Adrenal gland (tissue), 9 donors: ENCODE measurements at regions not wholly inside any gene's neighbourhood (a gene's known extent, or its start where the extent isn't known, plus 50 kb on each side); places are given as distances from the start of the nearest gene placed in this dataset.
"Not testable (repeated sequence)": the region's sequence is repeated elsewhere in the genome, so short reads cannot be mapped to it uniquely, and the experiment has no call there.

Experiments used
- DNase-seq, 7 donors: peaks; one replicate each; pipeline ENCODE4 v3.0.0-alpha.2; 2019 to 2020
- H3K27ac ChIP-seq, 5 donors: fragments of 200-600 bp; sonication (generic) in 4 of 5; 1 replicate in 3 of 5; 2 replicates in 2 of 5; pipeline versions ENCODE4 v1.5.1 to v1.8.0; 2016 to 2020; ENCODE audit warnings: mild to moderate bottlenecking in 1 of 5
- H3K27me3 ChIP-seq: fragments of 200-600 bp; 2 replicates; pipeline ENCODE4 v1.8.0; 2021
- H3K36me3 ChIP-seq, 2 donors: fragments of 200-600 bp; replicated peaks in 1 of 2; 1 replicate in 1 of 2; 2 replicates in 1 of 2; pipeline versions ENCODE4 v1.5.1 to v1.8.0; 2018 to 2022
- H3K4me1 ChIP-seq, 2 donors: fragments of 200-600 bp; replicated peaks in 1 of 2; 1 replicate in 1 of 2; 2 replicates in 1 of 2; pipeline versions ENCODE4 v1.5.1 to v1.8.0; 2018 to 2021
- H3K4me3 ChIP-seq, 4 donors: fragments of 200-600 bp; sonication (generic) in 3 of 4; one replicate each; pipeline ENCODE4 v1.5.1; 2016 to 2018
- H3K9me3 ChIP-seq, 3 donors: fragments of 200-600 bp; sonication (generic) in 1 of 3; replicated peaks in 1 of 3; 1 replicate in 2 of 3; 2 replicates in 1 of 3; pipeline versions ENCODE4 v1.5.1 to v1.8.0; 2016 to 2021
- CTCF ChIP-seq, 6 experiments: fragments of 450-650 bp in 4 of 6; fragments of 200-600 bp in 2 of 6; sonication (generic) in 1 of 6; IDR thresholded peaks; 1 replicate in 5 of 6; 2 replicates in 1 of 6; pipeline versions ENCODE4 v1.5.1 to v1.8.0; 2016 to 2021; ENCODE audit warnings: antibody characterized with exemption in 6 of 6, mild to moderate bottlenecking in 2 of 6, moderate library complexity in 1 of 6
- POLR2A ChIP-seq, 2 donors: fragments of 450-650 bp; IDR thresholded peaks; one replicate each; pipeline ENCODE4 v1.6.1; 2017; ENCODE audit warnings: antibody characterized with exemption in 2 of 2, mild to moderate bottlenecking in 2 of 2, moderate library complexity in 1 of 2
- WGBS, 4 donors: extraction: QIAGEN DNeasy Blood & Tissue Kit in 2 of 4; methylation state at CpG; one replicate each; pipeline versions ENCODE4 v1.1.5 to v1.1.7; 2013 to 2017; 5-methylcytosine and 5-hydroxymethylcytosine counted together
- intact Hi-C, 2 donors: fragments of 100-400 bp; cut with DNase I; formaldehyde crosslinking; loops; one replicate each; pipeline versions ENCODE4 v1.14.1 to v1.15.0; 2022 to 2023
- donor health status: healthy with polysubstance abuse.
- donor health status: Bipolar disorder and iron deficiency.
- donor health status: DM: yes; HTN: yes; CAD: no.
- donor health status: DM: no; HTN: no; CAD: no.
- donor health status: DM: no; HTN: no; CAD: no.

- DNase-seq: no peak
- Histone ChIP-seq H3K36me3 (no peaks in the 10 kb centered on the region), H3K27ac (no peak overlapping the region), H3K4me1 (no peaks in the 10 kb centered on the region), H3K4me3 (no peak overlapping the region), H3K9me3 (no peaks in the 10 kb centered on the region), H3K27me3 (peaks cover 4% of the 10 kb centered on the region)
- TF ChIP-seq CTCF (IDR thresholded peaks at IDR 0.05): no peak
- TF ChIP-seq POLR2A (IDR thresholded peaks at IDR 0.05): no peak
- 33 to 57% (median 39%) methylated on average over 2 of the region's 2 CpGs; no CpG with 5 or more reads in 1 of the 4 donors for WGBS, 4 donors
- intact Hi-C loops: no loop called here
Measured at GRCh38 chrX:129091097-129091496, 432.2 kb downstream of the SMARCA1 start.

DNA sequence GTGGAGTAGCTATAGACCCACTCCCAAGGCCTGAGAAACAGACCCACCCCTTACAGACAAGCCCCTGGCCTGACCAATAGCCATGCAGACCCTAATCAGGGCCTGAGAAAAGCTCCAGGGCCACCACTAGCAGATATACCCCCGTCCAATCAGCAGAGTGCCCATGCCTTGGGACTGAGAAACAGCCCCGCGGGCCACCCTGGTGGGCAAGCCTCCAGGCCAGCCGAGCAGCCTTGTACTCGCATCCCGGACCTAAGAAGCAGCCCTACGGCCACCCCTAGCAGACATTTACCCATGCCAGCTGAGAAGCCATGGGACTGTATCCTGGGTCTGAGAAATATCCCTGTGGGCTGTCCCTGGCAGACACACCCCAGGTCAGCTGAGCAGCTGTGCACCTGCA lies 436.5 kb downstream of the SMARCA1 start:
- TF ChIP-seq CTCF (IDR thresholded peaks at IDR 0.05) (no peak), POLR2A (IDR thresholded peaks at IDR 0.05) (no peak)
- H3K4me3 ChIP-seq: no peak overlapping the region
- H3K27ac ChIP-seq: no peak overlapping the region
- intact Hi-C loops: no loop called here
- H3K36me3 ChIP-seq: no peaks in the 10 kb centered on the region
- H3K27me3 ChIP-seq: peaks cover 4% of the 10 kb centered on the region
- no peak for DNase-seq
- no peaks in the 10 kb centered on the region for H3K9me3 ChIP-seq
- no peaks in the 10 kb centered on the region for H3K4me1 ChIP-seq
- 67 to 100% (median 88%) methylated on average over 1 to 7 of the region's 7 CpGs for WGBS, 4 donors

GRCh38 chrX:129084291-129084690 lies 439.0 kb downstream of the SMARCA1 start:
- H3K4me1 ChIP-seq, H3K27me3 ChIP-seq, DNase-seq, H3K4me3 ChIP-seq, H3K36me3 ChIP-seq, H3K27ac ChIP-seq, H3K9me3 ChIP-seq, intact Hi-C loops: not testable (repeated sequence)
- WGBS, 4 donors: 82 to 92% (median 90%) methylated on average over 3 of the region's 3 CpGs

DNA sequence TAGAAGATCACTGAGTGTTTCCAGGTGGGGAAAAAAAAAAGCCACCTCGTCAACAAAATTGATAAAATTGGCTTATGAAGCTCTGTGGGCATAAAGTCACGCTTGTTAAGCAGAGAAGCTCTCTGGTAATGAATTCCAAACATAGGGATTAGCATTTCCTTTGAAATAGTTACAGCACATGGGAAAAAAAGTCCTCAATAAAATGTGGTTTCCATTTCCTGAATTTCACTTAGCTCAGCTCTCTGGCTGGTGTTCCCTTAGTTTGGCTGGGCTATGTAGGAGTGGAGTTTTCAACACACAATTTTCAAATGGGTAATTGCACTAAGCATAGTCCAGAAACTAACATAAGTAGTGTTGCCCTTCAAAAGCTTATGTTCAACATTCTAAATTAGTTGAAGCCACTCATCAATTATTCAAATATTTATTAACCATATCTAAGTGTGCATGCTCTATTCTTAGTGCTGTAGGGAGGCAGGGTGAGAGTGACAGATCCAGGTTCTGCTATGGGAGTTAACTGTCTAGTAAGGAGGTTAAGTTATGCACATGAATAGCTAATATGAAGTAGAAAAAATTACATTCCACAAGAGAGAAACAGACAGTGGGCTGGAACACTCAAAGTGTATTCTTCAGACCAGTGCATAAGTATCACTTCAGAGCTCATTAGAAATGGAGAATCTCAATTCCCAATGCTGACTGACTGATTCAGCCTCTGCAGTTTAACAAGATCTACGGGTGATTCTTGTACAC lies 445.7 kb downstream of the SMARCA1 start:
- Histone ChIP-seq H3K9me3 (peaks cover 0 to 4% (median 0%) of the 10 kb centered on the region in 3 donors), H3K36me3 (no peaks in the 10 kb centered on the region), H3K4me3 (no peak overlapping the region), H3K27me3 (no peaks in the 10 kb centered on the region), H3K4me1 (no peaks in the 10 kb centered on the region), H3K27ac (no peak overlapping the region)
- intact Hi-C loops: no loop called here
- DNase-seq: no peak
- TF ChIP-seq CTCF (IDR thresholded peaks at IDR 0.05): no peak
- WGBS, 4 donors: 37 to 55% (median 47%) methylated on average over 3 of the region's 3 CpGs

- Histone ChIP-seq H3K27me3 (no peaks in the 10 kb centered on the region), H3K36me3 (no peaks in the 10 kb centered on the region), H3K4me1 (no peaks in the 10 kb centered on the region), H3K9me3 (no peaks in the 10 kb centered on the region), H3K27ac (no peak overlapping the region), H3K4me3 (no peak overlapping the region)
- 19 to 32% (median 22%) methylated on average over 2 of the region's 2 CpGs for WGBS, 4 donors
- no peak for TF ChIP-seq CTCF (IDR thresholded peaks at IDR 0.05)
- intact Hi-C loops: no loop called here
- no peak for DNase-seq
Measured at GRCh38 chrX:129071390-129071789, 451.9 kb downstream of the SMARCA1 start.
